GM12878 (cell line): ENCODE measurements at regions not wholly inside any gene's neighbourhood (a gene's known extent, or its start where the extent isn't known, plus 50 kb on each side); places are given as distances from the start of the nearest gene placed in this dataset.

Experiments
- ATAC-seq: fragments of 200-7000 bp; cut with Tn5 transposase; 3 replicates; pipeline ENCODE4 v1.9.1; 2020; ENCODE audit warnings: mild to moderate bottlenecking, moderate library complexity
- BruUV-seq: library from RNA; stranded (reverse); fragments of 400-500 nt; replicated peaks from 2 replicates; lab custom pipeline; 2021; lab: Mats Ljungman, UMichigan
- CTCF ChIA-PET: fragments of 300-600 bp; sonication (Branson Sonifier 250); formaldehyde crosslinking; extraction: SDS; loops from one replicate; lab custom pipeline; 2021; ENCODE audit warnings: inconsistent platforms; lab: Yijun Ruan, JAX
- POLR2A ChIA-PET: fragments of 350-600 bp; formaldehyde crosslinking; extraction: SDS; loops from one replicate; lab custom pipeline; 2021; ENCODE audit warnings: inconsistent platforms; lab: Charles Lee
- RAD21 ChIA-PET: fragments of 300-600 bp; sonication (Branson Sonifier 250); formaldehyde crosslinking; loops from one replicate; lab custom pipeline; 2023; ENCODE audit warnings: antibody characterized with exemption; ENCODE audit not compliant: unreplicated experiment; lab: Charles Lee
- SMC1A ChIA-PET: fragments of 300-600 bp; sonication (Branson Sonifier 250); formaldehyde crosslinking; loops from one replicate; lab custom pipeline; 2023; ENCODE audit not compliant: unreplicated experiment, uncharacterized antibody; lab: Charles Lee
- DNase-seq: peaks from one replicate; pipeline ENCODE4 v3.0.0-alpha.2; 2011; ENCODE audit warnings: low read depth, low spot score
- FAIRE-seq: peaks from 3 replicates; lab custom pipeline; 2011; peaks lifted over from hg19 to GRCh38; lab: Jason Lieb, UNC
- H2AFZ ChIP-seq: 2 replicates; pipeline ENCODE4 v1.6.0; 2011; ENCODE audit warnings: low read depth, low read length, control low read depth; ENCODE audit not compliant: control insufficient read depth
- H3K27ac ChIP-seq: 2 replicates; pipeline ENCODE4 v1.5.1; 2011; ENCODE audit warnings: control low read depth; ENCODE audit not compliant: control insufficient read depth, insufficient read depth
- H3K27me3 ChIP-seq, 2 experiments: replicated peaks in 1 of 2; 2 replicates each; pipeline versions ENCODE4 v1.6.0 to v1.6.1; 2011; ENCODE audit warnings: low read length in 1 of 2; ENCODE audit not compliant: control insufficient read depth in 2 of 2, insufficient read depth in 2 of 2
- H3K36me3 ChIP-seq, 2 experiments: 2 replicates each; pipeline ENCODE4 v1.5.1; 2011; ENCODE audit warnings: low read length in 1 of 2; ENCODE audit not compliant: control insufficient read depth in 2 of 2, insufficient read depth in 2 of 2
- H3K4me1 ChIP-seq: 2 replicates; pipeline ENCODE4 v1.6.1; 2011; ENCODE audit warnings: mild to moderate bottlenecking, low read length, moderate library complexity, mixed read lengths; ENCODE audit not compliant: control insufficient read depth, insufficient read depth
- H3K4me2 ChIP-seq: 2 replicates; pipeline ENCODE4 v1.6.0; 2011; ENCODE audit warnings: control low read depth; ENCODE audit not compliant: control insufficient read depth, insufficient read depth
- H3K4me3 ChIP-seq: fragments of 200-600 bp; sonication (generic); 2 replicates; pipeline ENCODE4 v1.5.1; 2016
- H3K79me2 ChIP-seq: 2 replicates; pipeline ENCODE4 v1.6.0; 2011; ENCODE audit warnings: low read length; ENCODE audit not compliant: control insufficient read depth, insufficient read depth
- H3K9ac ChIP-seq: 2 replicates; pipeline ENCODE4 v1.8.0; 2011; ENCODE audit warnings: low read length, control low read depth, mixed read lengths; ENCODE audit not compliant: control insufficient read depth, insufficient read depth
- H3K9me3 ChIP-seq: replicated peaks from 3 replicates; pipeline ENCODE4 v1.5.1; 2011; ENCODE audit warnings: mild to moderate bottlenecking, low read length; ENCODE audit not compliant: control insufficient read depth, insufficient read depth
- H4K20me1 ChIP-seq: 2 replicates; pipeline ENCODE4 v1.6.0; 2011; ENCODE audit not compliant: control insufficient read depth, insufficient read depth
- BCL11A ChIP-seq: IDR thresholded peaks from 2 replicates; pipeline ENCODE4 v1.6.1; 2011; ENCODE audit warnings: low read depth, low read length
- BRCA1 ChIP-seq: IDR thresholded peaks from 2 replicates; pipeline ENCODE4 v1.6.1; 2011; ENCODE audit warnings: low read depth, low read length, improper control_type of control experiment
- CHD1 ChIP-seq: IDR thresholded peaks from 2 replicates; pipeline ENCODE4 v1.6.1; 2012; ENCODE audit warnings: low read depth, low read length, improper control_type of control experiment
- DPF2 ChIP-seq: fragments of 450-650 bp; IDR thresholded peaks from 2 replicates; pipeline ENCODE4 v1.6.1; 2017; ENCODE audit warnings: mild to moderate bottlenecking
- KAT2A ChIP-seq: conservative IDR thresholded peaks from 2 replicates; pipeline ENCODE4 v1.6.1; 2011; ENCODE audit warnings: low read depth, low read length; ENCODE audit not compliant: control insufficient read depth
- NR2C1 ChIP-seq: fragments of 450-650 bp; IDR thresholded peaks from 2 replicates; pipeline ENCODE4 v1.6.1; 2017; ENCODE audit warnings: antibody characterized with exemption, mild to moderate bottlenecking, moderate library complexity
- PAX5 ChIP-seq: IDR thresholded peaks from 2 replicates; pipeline ENCODE4 v1.6.1; 2011; ENCODE audit warnings: low read depth, low read length, borderline replicate concordance
- RFX5 ChIP-seq: IDR thresholded peaks from 2 replicates; pipeline ENCODE4 v1.6.1; 2011; ENCODE audit warnings: low read depth, low read length, improper control_type of control experiment
- STAT1 ChIP-seq: fragments of 450-650 bp; conservative IDR thresholded peaks from 2 replicates; pipeline ENCODE4 v1.6.1; 2014; ENCODE audit warnings: antibody characterized with exemption, mild to moderate bottlenecking
- TAF1 ChIP-seq: IDR thresholded peaks from 2 replicates; pipeline ENCODE4 v1.6.1; 2011; ENCODE audit warnings: mild to moderate bottlenecking, low read depth, low read length, borderline replicate concordance
- WGBS: methylation state at CpG from one replicate; pipeline ENCODE4 v1.1.6; 2016; ENCODE audit warnings: low lambda C conversion rate; ENCODE audit not compliant: insufficient replicate concordance, insufficient coverage; ENCODE audit errors: missing lambda C conversion rate; 5-methylcytosine and 5-hydroxymethylcytosine counted together
- in situ Hi-C: fragments of 300-500 bp; cut with MboI; formaldehyde crosslinking; loops from 9 replicates; pipeline ENCODE4 v1.14.3; 2018; ENCODE audit warnings: mixed read lengths
- intact Hi-C: fragments of 100-400 bp; cut with micrococcal nuclease; formaldehyde crosslinking; loops from one replicate; pipeline ENCODE4 v1.14.2; 2022; ENCODE audit not compliant: unreplicated experiment
- TF ChIP-seq, protein P1 (sequence below): fragments of 450-650 bp; IDR thresholded peaks from 2 replicates; pipeline ENCODE4 v1.6.1; 2014; ENCODE audit warnings: mild to moderate bottlenecking
- TF ChIP-seq, protein P2 (sequence below): fragments of 450-650 bp; formaldehyde crosslinking; IDR thresholded peaks from 2 replicates; pipeline ENCODE4 v1.5.0; 2022; ENCODE audit warnings: mild to moderate bottlenecking, missing genetic modification characterization
- TF ChIP-seq, protein P3 (sequence below), 3 experiments: IDR thresholded peaks in 2 of 3; conservative IDR thresholded peaks in 1 of 3; 2 replicates each; pipeline ENCODE4 v1.5.1; 2011; ENCODE audit warnings: low read depth in 3 of 3, low read length in 3 of 3, mild to moderate bottlenecking in 3 of 3, control low read depth in 2 of 3, moderate library complexity in 2 of 3, inconsistent platforms in 1 of 3, mixed read lengths in 1 of 3; ENCODE audit not compliant: control insufficient read depth in 2 of 3, insufficient read depth in 1 of 3; ENCODE audit errors: extremely low read depth in 1 of 3

DNA sequence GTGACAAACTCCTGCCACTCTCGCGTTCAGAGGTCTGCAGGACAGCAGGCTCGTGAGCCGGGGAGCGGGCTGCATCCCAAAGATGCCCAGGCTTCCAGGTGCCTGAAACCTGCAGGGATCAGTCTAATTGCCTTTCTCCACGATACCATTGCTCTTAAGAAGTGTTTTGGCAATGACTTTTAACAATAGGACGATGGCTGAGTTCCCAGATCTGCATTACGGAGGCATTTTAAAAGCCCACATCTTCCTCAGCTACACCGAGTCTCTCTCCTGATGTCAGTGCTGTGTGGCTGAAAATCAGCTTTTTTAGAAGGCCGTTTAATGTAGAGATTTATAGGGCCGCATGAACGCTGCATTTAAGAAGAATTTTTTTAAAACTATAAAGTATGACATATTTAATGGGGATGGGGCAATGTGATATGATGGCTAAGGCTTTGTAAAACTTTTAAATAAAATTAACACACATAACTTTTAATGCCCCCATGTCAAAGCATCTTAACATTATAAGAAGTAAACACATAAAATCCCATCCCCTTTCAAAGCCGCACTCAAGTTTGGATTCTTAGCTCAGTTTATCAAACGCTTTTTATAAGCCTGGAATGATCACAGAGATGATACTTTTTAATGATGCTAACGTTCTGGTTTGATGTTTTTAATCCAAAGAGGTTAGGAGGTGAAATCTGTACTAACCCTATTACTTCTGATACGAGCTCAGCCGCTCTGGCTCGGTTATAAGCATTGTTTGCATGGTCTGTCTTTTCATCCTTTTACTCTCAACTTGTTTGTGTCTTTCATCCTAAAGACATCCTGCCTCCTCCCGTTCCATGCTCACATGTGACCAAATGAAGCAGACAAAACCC lies 386.0 kb downstream of the SMOC2 start:
- H3K36me3 ChIP-seq: no peaks in the 10 kb centered on the region
- intact Hi-C loops: no loop called here
- no peak overlapping the region for H3K27ac ChIP-seq
- POLR2A ChIA-PET: no interaction called here
- H3K79me2 ChIP-seq: no peaks in the 10 kb centered on the region
- in situ Hi-C loops: no loop called here
- no peak overlapping the region for H3K4me2 ChIP-seq
- no peak overlapping the region for H2AFZ ChIP-seq
- CTCF ChIA-PET: no interaction called here
- no peaks in the 10 kb centered on the region for H4K20me1 ChIP-seq
- H3K4me3 ChIP-seq: no peak overlapping the region
- no peak overlapping the region for H3K9ac ChIP-seq
- no peaks in the 10 kb centered on the region for H3K27me3 ChIP-seq
- ATAC-seq (no peak), DNase-seq (no peak), FAIRE-seq (no peak)
- BruUV-seq: no TSS peak
- H3K9me3 ChIP-seq: no peaks in the 10 kb centered on the region; the same call in 2 of the 3 replicates
- H3K4me1 ChIP-seq: no peaks in the 10 kb centered on the region
- SMC1A ChIA-PET: no interaction called here
- RAD21 ChIA-PET: no interaction called here
- 41% methylated on average over 19 of the region's 19 CpGs for WGBS
- TF ChIP-seq KAT2A: no peak
- TF ChIP-seq, protein P1, sequence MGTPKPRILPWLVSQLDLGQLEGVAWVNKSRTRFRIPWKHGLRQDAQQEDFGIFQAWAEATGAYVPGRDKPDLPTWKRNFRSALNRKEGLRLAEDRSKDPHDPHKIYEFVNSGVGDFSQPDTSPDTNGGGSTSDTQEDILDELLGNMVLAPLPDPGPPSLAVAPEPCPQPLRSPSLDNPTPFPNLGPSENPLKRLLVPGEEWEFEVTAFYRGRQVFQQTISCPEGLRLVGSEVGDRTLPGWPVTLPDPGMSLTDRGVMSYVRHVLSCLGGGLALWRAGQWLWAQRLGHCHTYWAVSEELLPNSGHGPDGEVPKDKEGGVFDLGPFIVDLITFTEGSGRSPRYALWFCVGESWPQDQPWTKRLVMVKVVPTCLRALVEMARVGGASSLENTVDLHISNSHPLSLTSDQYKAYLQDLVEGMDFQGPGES: no peak
- no peak for TF ChIP-seq RFX5
- no peak for TF ChIP-seq TAF1
- no peak for TF ChIP-seq NR2C1
- TF ChIP-seq, protein P2, sequence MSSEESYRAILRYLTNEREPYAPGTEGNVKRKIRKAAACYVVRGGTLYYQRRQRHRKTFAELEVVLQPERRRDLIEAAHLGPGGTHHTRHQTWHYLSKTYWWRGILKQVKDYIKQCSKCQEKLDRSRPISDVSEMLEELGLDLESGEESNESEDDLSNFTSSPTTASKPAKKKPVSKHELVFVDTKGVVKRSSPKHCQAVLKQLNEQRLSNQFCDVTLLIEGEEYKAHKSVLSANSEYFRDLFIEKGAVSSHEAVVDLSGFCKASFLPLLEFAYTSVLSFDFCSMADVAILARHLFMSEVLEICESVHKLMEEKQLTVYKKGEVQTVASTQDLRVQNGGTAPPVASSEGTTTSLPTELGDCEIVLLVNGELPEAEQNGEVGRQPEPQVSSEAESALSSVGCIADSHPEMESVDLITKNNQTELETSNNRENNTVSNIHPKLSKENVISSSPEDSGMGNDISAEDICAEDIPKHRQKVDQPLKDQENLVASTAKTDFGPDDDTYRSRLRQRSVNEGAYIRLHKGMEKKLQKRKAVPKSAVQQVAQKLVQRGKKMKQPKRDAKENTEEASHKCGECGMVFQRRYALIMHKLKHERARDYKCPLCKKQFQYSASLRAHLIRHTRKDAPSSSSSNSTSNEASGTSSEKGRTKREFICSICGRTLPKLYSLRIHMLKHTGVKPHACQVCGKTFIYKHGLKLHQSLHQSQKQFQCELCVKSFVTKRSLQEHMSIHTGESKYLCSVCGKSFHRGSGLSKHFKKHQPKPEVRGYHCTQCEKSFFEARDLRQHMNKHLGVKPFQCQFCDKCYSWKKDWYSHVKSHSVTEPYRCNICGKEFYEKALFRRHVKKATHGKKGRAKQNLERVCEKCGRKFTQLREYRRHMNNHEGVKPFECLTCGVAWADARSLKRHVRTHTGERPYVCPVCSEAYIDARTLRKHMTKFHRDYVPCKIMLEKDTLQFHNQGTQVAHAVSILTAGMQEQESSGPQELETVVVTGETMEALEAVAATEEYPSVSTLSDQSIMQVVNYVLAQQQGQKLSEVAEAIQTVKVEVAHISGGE: no peak
- TF ChIP-seq CHD1: no peak
- no peak for TF ChIP-seq STAT1
- no peak for TF ChIP-seq PAX5
- no peak for TF ChIP-seq BCL11A
- TF ChIP-seq, protein P3, sequence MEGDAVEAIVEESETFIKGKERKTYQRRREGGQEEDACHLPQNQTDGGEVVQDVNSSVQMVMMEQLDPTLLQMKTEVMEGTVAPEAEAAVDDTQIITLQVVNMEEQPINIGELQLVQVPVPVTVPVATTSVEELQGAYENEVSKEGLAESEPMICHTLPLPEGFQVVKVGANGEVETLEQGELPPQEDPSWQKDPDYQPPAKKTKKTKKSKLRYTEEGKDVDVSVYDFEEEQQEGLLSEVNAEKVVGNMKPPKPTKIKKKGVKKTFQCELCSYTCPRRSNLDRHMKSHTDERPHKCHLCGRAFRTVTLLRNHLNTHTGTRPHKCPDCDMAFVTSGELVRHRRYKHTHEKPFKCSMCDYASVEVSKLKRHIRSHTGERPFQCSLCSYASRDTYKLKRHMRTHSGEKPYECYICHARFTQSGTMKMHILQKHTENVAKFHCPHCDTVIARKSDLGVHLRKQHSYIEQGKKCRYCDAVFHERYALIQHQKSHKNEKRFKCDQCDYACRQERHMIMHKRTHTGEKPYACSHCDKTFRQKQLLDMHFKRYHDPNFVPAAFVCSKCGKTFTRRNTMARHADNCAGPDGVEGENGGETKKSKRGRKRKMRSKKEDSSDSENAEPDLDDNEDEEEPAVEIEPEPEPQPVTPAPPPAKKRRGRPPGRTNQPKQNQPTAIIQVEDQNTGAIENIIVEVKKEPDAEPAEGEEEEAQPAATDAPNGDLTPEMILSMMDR (IDR thresholded peaks at IDR 0.05 in 2 of 3, conservative IDR thresholded peaks at IDR 0.05 in 1 of 3; ENCODE audit: control insufficient read depth in 2 of 3, extremely low read depth in 1 of 3, insufficient read depth in 1 of 3, low read depth in 3 of 3, low read length in 3 of 3): no peak
- no peak for TF ChIP-seq BRCA1
- TF ChIP-seq DPF2: no peak
